ENCODE measurements at regions not wholly inside any gene's neighbourhood (a gene's known extent, or its start where the extent isn't known, plus 50 kb on each side); places are given as distances from the start of the nearest gene placed in this dataset.

GRCh38 chr7:41449694-41450093, 253.2 kb downstream of the INHBA start:
- no peak for TF ChIP-seq GATA2 (IDR thresholded peaks at IDR 0.05; ENCODE audit: low read depth, low read length)
- no peak for TF ChIP-seq GATA3 (IDR thresholded peaks at IDR 0.05; ENCODE audit: low read depth, low read length)

- TF ChIP-seq GATA2 (IDR thresholded peaks at IDR 0.05; ENCODE audit: low read depth, low read length) (no peak), GATA3 (IDR thresholded peaks at IDR 0.05; ENCODE audit: low read depth, low read length) (no peak)
These were observed 253.6 kb downstream of the INHBA start for GRCh38 chr7:41449286-41449685.

- TF ChIP-seq GATA3 (IDR thresholded peaks at IDR 0.05; ENCODE audit: low read depth, low read length) (no peak), GATA2 (IDR thresholded peaks at IDR 0.05; ENCODE audit: low read depth, low read length) (no peak)
These were observed 254.8 kb downstream of the INHBA start for GRCh38 chr7:41448104-41448503.

GRCh38 chr7:41447450-41448042, 255.3 kb downstream of the INHBA start:
- TF ChIP-seq GATA2 (IDR thresholded peaks at IDR 0.05; ENCODE audit: low read depth, low read length) = no peak
- TF ChIP-seq GATA3 (IDR thresholded peaks at IDR 0.05; ENCODE audit: low read depth, low read length) = no peak

GRCh38 chr7:41446606-41447449, 256.1 kb downstream of the INHBA start:
- no peak for TF ChIP-seq GATA2 (IDR thresholded peaks at IDR 0.05; ENCODE audit: low read depth, low read length)
- no peak for TF ChIP-seq GATA3 (IDR thresholded peaks at IDR 0.05; ENCODE audit: low read depth, low read length)

- TF ChIP-seq GATA3 (IDR thresholded peaks at IDR 0.05; ENCODE audit: low read depth, low read length) (no peak), GATA2 (IDR thresholded peaks at IDR 0.05; ENCODE audit: low read depth, low read length) (no peak)
These were observed 256.9 kb downstream of the INHBA start for GRCh38 chr7:41445946-41446345.

GRCh38 chr7:41445432-41445831, 257.5 kb downstream of the INHBA start:
- TF ChIP-seq GATA2 (IDR thresholded peaks at IDR 0.05; ENCODE audit: low read depth, low read length) (no peak), GATA3 (IDR thresholded peaks at IDR 0.05; ENCODE audit: low read depth, low read length) (no peak)

GRCh38 chr7:41439515-41439879, 263.4 kb downstream of the INHBA start:
- TF ChIP-seq GATA3 (IDR thresholded peaks at IDR 0.05; ENCODE audit: low read depth, low read length) = peak; percentile 69
- TF ChIP-seq GATA2 (IDR thresholded peaks at IDR 0.05; ENCODE audit: low read depth, low read length) = peak; percentile 78

- TF ChIP-seq GATA2 (IDR thresholded peaks at IDR 0.05; ENCODE audit: low read depth, low read length) = no peak
- no peak for TF ChIP-seq GATA3 (IDR thresholded peaks at IDR 0.05; ENCODE audit: low read depth, low read length)
These were observed 264.0 kb downstream of the INHBA start for GRCh38 chr7:41438705-41439514.

- TF ChIP-seq GATA2 (IDR thresholded peaks at IDR 0.05; ENCODE audit: low read depth, low read length) = no peak
- TF ChIP-seq GATA3 (IDR thresholded peaks at IDR 0.05; ENCODE audit: low read depth, low read length) = no peak
These were observed 265.4 kb downstream of the INHBA start for GRCh38 chr7:41437257-41438196.

GRCh38 chr7:41436139-41436538, 266.8 kb downstream of the INHBA start:
- TF ChIP-seq GATA3 (IDR thresholded peaks at IDR 0.05; ENCODE audit: low read depth, low read length) (no peak), GATA2 (IDR thresholded peaks at IDR 0.05; ENCODE audit: low read depth, low read length) (no peak)

- no peak for TF ChIP-seq GATA3 (IDR thresholded peaks at IDR 0.05; ENCODE audit: low read depth, low read length)
- TF ChIP-seq GATA2 (IDR thresholded peaks at IDR 0.05; ENCODE audit: low read depth, low read length) = no peak
These were observed 271.2 kb downstream of the INHBA start for GRCh38 chr7:41431671-41432070.

- TF ChIP-seq GATA3 (IDR thresholded peaks at IDR 0.05; ENCODE audit: low read depth, low read length) (no peak), GATA2 (IDR thresholded peaks at IDR 0.05; ENCODE audit: low read depth, low read length) (no peak)
These were observed 274.5 kb downstream of the INHBA start for GRCh38 chr7:41428381-41428780.
